ENCODE measurements at regions not wholly inside any gene's neighbourhood (a gene's known extent, or its start where the extent isn't known, plus 50 kb on each side); places are given as distances from the start of the nearest gene placed in this dataset.

GRCh38 chr5:117719413-117719812, 1144.8 kb upstream of the SEMA6A start:
- CTCF ChIA-PET = no interaction called here
- dilution Hi-C loops (cut with MboI; ENCODE audit: extremely low pct_ligation_motif_present, low sequenced_read_pairs) = no loop called here
- TF ChIP-seq FOS (IDR thresholded peaks at IDR 0.05; ENCODE audit: borderline replicate concordance, insufficient read depth, low read length) (no peak), EZH2 (IDR thresholded peaks at IDR 0.05; ENCODE audit: borderline replicate concordance, low read depth, low read length, severe bottlenecking) (no peak), GATA2 (IDR thresholded peaks at IDR 0.05; ENCODE audit: insufficient read depth, insufficient read length, low read depth, low read length) (no peak), POLR2A (IDR thresholded peaks at IDR 0.05; ENCODE audit: low read depth, low read length) (no peak), MAX (IDR thresholded peaks at IDR 0.05; ENCODE audit: insufficient read depth, insufficient read length) (no peak), POLR2AphosphoS5 (IDR thresholded peaks at IDR 0.05; ENCODE audit: insufficient read depth, low read depth, low read length) (no peak), JUN (IDR thresholded peaks at IDR 0.05; ENCODE audit: borderline replicate concordance, insufficient read depth, insufficient read length, low read depth) (no peak), MYC (IDR thresholded peaks at IDR 0.05; ENCODE audit: low read depth, low read length) (no peak)
- TF ChIP-seq, protein P1, sequence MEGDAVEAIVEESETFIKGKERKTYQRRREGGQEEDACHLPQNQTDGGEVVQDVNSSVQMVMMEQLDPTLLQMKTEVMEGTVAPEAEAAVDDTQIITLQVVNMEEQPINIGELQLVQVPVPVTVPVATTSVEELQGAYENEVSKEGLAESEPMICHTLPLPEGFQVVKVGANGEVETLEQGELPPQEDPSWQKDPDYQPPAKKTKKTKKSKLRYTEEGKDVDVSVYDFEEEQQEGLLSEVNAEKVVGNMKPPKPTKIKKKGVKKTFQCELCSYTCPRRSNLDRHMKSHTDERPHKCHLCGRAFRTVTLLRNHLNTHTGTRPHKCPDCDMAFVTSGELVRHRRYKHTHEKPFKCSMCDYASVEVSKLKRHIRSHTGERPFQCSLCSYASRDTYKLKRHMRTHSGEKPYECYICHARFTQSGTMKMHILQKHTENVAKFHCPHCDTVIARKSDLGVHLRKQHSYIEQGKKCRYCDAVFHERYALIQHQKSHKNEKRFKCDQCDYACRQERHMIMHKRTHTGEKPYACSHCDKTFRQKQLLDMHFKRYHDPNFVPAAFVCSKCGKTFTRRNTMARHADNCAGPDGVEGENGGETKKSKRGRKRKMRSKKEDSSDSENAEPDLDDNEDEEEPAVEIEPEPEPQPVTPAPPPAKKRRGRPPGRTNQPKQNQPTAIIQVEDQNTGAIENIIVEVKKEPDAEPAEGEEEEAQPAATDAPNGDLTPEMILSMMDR (IDR thresholded peaks at IDR 0.05; ENCODE audit: extremely low read depth in 1 of 2, insufficient read depth in 1 of 2, low read depth in 1 of 2, low read length in 2 of 2) = no peak

More at GRCh38 chr5:117719413-117719812, 1144.8 kb upstream of the SEMA6A start:
- H3K27me3 ChIP-seq (ENCODE audit: control insufficient read depth in 2 of 2, insufficient read depth in 2 of 2, low read length in 2 of 2) = no peaks in the 10 kb centered on the region
- H3K4me3 ChIP-seq (replicated peaks in 1 of 3; ENCODE audit: insufficient read depth in 1 of 3, low read depth in 1 of 3, low read length in 3 of 3) = no peak overlapping the region
- no peaks in the 10 kb centered on the region for H3K4me1 ChIP-seq (ENCODE audit: control insufficient read depth, extremely low read depth, insufficient read depth, low read length)
- H3K9ac ChIP-seq (replicated peaks; ENCODE audit: extremely low read depth, insufficient read depth, low read length) = no peak overlapping the region
- no peaks in the 10 kb centered on the region for H4K20me1 ChIP-seq (replicated peaks; ENCODE audit: control insufficient read depth, extremely low read depth, insufficient read depth, low read length)
- no TSS peak for BruUV-seq (replicated peaks)
- POLR2A ChIA-PET = no interaction called here
- no peak overlapping the region for H2AFZ ChIP-seq (ENCODE audit: low read depth, low read length)
- H3K79me2 ChIP-seq (ENCODE audit: control insufficient read depth, insufficient read depth, low read length) = no peaks in the 10 kb centered on the region
- H3K9me1 ChIP-seq (replicated peaks; ENCODE audit: control insufficient read depth, extremely low read depth, insufficient read depth, low read length) = no peaks in the 10 kb centered on the region
- H3K4me2 ChIP-seq (ENCODE audit: insufficient read depth, low read length) = no peak overlapping the region
- H3K36me3 ChIP-seq (ENCODE audit: control insufficient read depth in 2 of 2, extremely low read depth in 1 of 2, insufficient read depth in 2 of 2, low read length in 2 of 2) = no peaks in the 10 kb centered on the region
- H3K27ac ChIP-seq (ENCODE audit: insufficient read depth, low read depth, low read length) = no peak overlapping the region
- no peak for DNase-seq (ENCODE audit: low read depth, low spot score)
- intact Hi-C loops (cut with micrococcal nuclease) = no loop called here
- FAIRE-seq = no peak
- peaks cover 2% of the 10 kb centered on the region for H3K9me3 ChIP-seq (replicated peaks; ENCODE audit: control insufficient read depth, insufficient read depth, low read length)
